Stimulated activated memory B cell treated with anti-CD40 and anti-IgM and Interleukin-4, amounts not matched to agents 10 μg/mL and 1 μg/mL and 100 μg/mL, for 72 hours (primary cell): ENCODE measurements at regions not wholly inside any gene's neighbourhood (a gene's known extent, or its start where the extent isn't known, plus 50 kb on each side); places are given as distances from the start of the nearest gene placed in this dataset.

ENCODE experiments used
- ATAC-seq: fragments of 150-1000 bp; cut with Tn5 transposase; 2 replicates; pipeline ENCODE4 v1.10.0; 2021
- H3K27ac Mint-ChIP-seq: one replicate; pipeline ENCODE4 v1.8.0; 2022; ENCODE audit warnings: mild to moderate bottlenecking, mixed read lengths
- H3K27me3 Mint-ChIP-seq: one replicate; pipeline ENCODE4 v1.8.0; 2022; ENCODE audit warnings: mixed read lengths
- H3K36me3 Mint-ChIP-seq: one replicate; pipeline ENCODE4 v1.8.0; 2022; ENCODE audit warnings: mixed read lengths
- H3K4me1 Mint-ChIP-seq: one replicate; pipeline ENCODE4 v1.8.0; 2022; ENCODE audit warnings: mixed read lengths
- H3K4me3 Mint-ChIP-seq: one replicate; pipeline ENCODE4 v1.8.0; 2022; ENCODE audit warnings: mild to moderate bottlenecking, moderate library complexity, mixed read lengths
- H3K9me3 Mint-ChIP-seq: one replicate; pipeline ENCODE4 v1.8.0; 2022; ENCODE audit warnings: mixed read lengths

DNA sequence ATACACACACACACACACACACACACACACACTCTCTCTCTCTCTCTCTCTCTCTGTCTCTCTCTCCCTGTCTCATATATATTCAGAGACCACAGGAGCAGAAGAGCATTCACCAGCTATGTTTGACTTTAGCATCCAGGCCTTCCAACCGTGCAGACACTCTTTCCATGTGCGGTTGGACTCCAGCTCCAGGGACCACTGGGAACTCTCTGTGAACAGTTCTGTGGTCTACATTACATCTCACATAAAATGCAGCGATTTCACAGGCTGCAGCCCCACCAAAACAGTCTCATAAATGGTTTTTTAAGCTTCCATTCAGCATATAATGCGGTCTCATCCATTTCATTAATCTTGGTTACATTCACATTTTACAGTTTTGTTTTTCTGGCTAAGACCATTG is 508.4 kb upstream of the SULF2 start:
- Mint-ChIP-seq H3K4me1 (no peaks in the 10 kb centered on the region), H3K4me3 (no peak overlapping the region), H3K27ac (no peak overlapping the region), H3K9me3 (no peaks in the 10 kb centered on the region), H3K27me3 (peaks cover 23% of the 10 kb centered on the region), H3K36me3 (no peaks in the 10 kb centered on the region)
- ATAC-seq: no peak

GRCh38 chr20:48292806-48293205 is 507.5 kb upstream of the SULF2 start:
- no peak for ATAC-seq
- H3K4me3 Mint-ChIP-seq: no peak overlapping the region
- H3K4me1 Mint-ChIP-seq: no peaks in the 10 kb centered on the region
- no peaks in the 10 kb centered on the region for H3K9me3 Mint-ChIP-seq
- H3K27me3 Mint-ChIP-seq: peaks cover 32% of the 10 kb centered on the region
- no peak overlapping the region for H3K27ac Mint-ChIP-seq
- no peaks in the 10 kb centered on the region for H3K36me3 Mint-ChIP-seq

DNA sequence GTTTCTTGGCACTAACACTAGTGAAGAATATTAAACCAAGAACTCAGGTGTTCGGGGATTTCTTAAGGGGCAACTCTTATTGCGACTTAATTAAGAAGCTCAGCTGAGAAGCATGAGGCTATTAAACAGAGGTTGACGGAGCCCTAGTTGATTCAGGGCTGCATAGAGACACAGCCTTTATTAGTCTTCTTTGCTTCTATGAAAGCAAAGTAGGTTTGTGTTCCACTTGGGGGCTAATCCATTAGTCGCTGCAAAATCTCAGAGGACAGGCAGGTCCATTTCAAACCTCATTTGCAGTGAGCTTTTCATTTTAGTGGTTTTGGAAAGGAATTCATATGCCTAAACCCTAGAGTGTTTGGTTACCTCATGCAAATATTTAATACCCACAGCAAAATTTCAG is 506.6 kb upstream of the SULF2 start:
- H3K36me3 Mint-ChIP-seq: no peaks in the 10 kb centered on the region
- H3K4me3 Mint-ChIP-seq: no peak overlapping the region
- H3K9me3 Mint-ChIP-seq: no peaks in the 10 kb centered on the region
- peaks cover 36% of the 10 kb centered on the region for H3K27me3 Mint-ChIP-seq
- no peak overlapping the region for H3K27ac Mint-ChIP-seq
- no peaks in the 10 kb centered on the region for H3K4me1 Mint-ChIP-seq
- no peak for ATAC-seq

GRCh38 chr20:48288930-48289507 is 503.7 kb upstream of the SULF2 start:
- Mint-ChIP-seq H3K36me3 (no peaks in the 10 kb centered on the region), H3K4me1 (no peaks in the 10 kb centered on the region), H3K27me3 (peaks cover 44% of the 10 kb centered on the region), H3K27ac (no peak overlapping the region), H3K4me3 (no peak overlapping the region), H3K9me3 (no peaks in the 10 kb centered on the region)
- ATAC-seq: no peak

GRCh38 chr20:48287552-48288170 is 502.4 kb upstream of the SULF2 start:
- Mint-ChIP-seq H3K4me1 (no peaks in the 10 kb centered on the region), H3K9me3 (peaks cover 3% of the 10 kb centered on the region), H3K27ac (no peak overlapping the region), H3K36me3 (no peaks in the 10 kb centered on the region), H3K4me3 (no peak overlapping the region), H3K27me3 (peaks cover 55% of the 10 kb centered on the region)
- no peak for ATAC-seq

GRCh38 chr20:48287021-48287494 is 501.8 kb upstream of the SULF2 start:
- Mint-ChIP-seq H3K27ac (no peak overlapping the region), H3K9me3 (peaks cover 3% of the 10 kb centered on the region)

GRCh38 chr20:48286601-48287000 is 501.3 kb upstream of the SULF2 start:
- Mint-ChIP-seq H3K27me3 (peaks cover 55% of the 10 kb centered on the region), H3K9me3 (peaks cover 3% of the 10 kb centered on the region), H3K4me3 (no peak overlapping the region), H3K36me3 (no peaks in the 10 kb centered on the region), H3K27ac (no peak overlapping the region), H3K4me1 (no peaks in the 10 kb centered on the region)
- no peak for ATAC-seq

More at GRCh38 chr20:48287021-48287494, 501.8 kb upstream of the SULF2 start:
- H3K27me3 Mint-ChIP-seq: peaks cover 55% of the 10 kb centered on the region
- H3K36me3 Mint-ChIP-seq: no peaks in the 10 kb centered on the region
- no peaks in the 10 kb centered on the region for H3K4me1 Mint-ChIP-seq
- H3K4me3 Mint-ChIP-seq: no peak overlapping the region
- ATAC-seq: no peak

GRCh38 chr20:48285656-48286055 is 500.4 kb upstream of the SULF2 start:
- Mint-ChIP-seq H3K27me3 (peaks cover 52% of the 10 kb centered on the region), H3K4me1 (no peaks in the 10 kb centered on the region), H3K4me3 (no peak overlapping the region), H3K36me3 (no peaks in the 10 kb centered on the region), H3K27ac (no peak overlapping the region), H3K9me3 (peaks cover 3% of the 10 kb centered on the region)
- no peak for ATAC-seq

GRCh38 chr20:48284837-48285236 is 499.6 kb upstream of the SULF2 start:
- peaks cover 44% of the 10 kb centered on the region for H3K27me3 Mint-ChIP-seq
- no peak overlapping the region for H3K27ac Mint-ChIP-seq
- ATAC-seq: no peak
- peaks cover 3% of the 10 kb centered on the region for H3K9me3 Mint-ChIP-seq
- H3K4me3 Mint-ChIP-seq: no peak overlapping the region
- no peaks in the 10 kb centered on the region for H3K4me1 Mint-ChIP-seq
- H3K36me3 Mint-ChIP-seq: no peaks in the 10 kb centered on the region

GRCh38 chr20:48284315-48284714 is 499.0 kb upstream of the SULF2 start:
- no peak overlapping the region for H3K4me3 Mint-ChIP-seq
- peaks cover 3% of the 10 kb centered on the region for H3K9me3 Mint-ChIP-seq
- no peaks in the 10 kb centered on the region for H3K4me1 Mint-ChIP-seq
- H3K27ac Mint-ChIP-seq: no peak overlapping the region
- H3K36me3 Mint-ChIP-seq: no peaks in the 10 kb centered on the region
- peaks cover 39% of the 10 kb centered on the region for H3K27me3 Mint-ChIP-seq
- no peak for ATAC-seq

DNA sequence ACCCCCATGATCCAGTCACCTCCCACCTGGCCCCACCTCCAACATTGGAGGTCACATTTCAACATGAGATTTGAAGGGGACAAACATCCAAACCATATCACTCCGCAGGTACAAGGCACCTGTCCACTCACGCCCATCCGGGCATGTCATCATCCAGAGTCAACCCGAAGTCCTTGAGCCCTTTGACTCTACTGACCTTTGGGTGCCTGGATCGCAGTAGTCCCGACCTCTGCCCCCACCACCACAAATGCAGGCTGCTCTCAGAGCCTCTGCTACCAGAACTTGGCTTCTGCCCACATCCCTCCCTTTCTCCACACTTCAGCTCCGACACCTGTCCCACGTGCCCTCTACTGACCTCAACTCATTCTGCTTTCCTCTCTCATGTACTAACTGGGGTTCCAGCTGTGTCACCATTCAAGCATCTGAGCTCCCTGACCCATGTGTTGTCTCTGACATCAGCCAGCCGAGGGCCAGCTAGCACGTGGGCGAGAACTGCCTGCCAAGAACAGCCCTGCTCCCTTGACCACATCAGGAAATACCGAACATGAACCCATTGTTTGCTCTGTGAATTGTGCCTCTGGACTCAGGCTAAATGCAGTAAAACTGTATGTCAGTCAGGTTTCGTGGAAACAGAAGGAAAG is 498.3 kb upstream of the SULF2 start:
- Mint-ChIP-seq H3K27me3 (peaks cover 32% of the 10 kb centered on the region), H3K9me3 (peaks cover 3% of the 10 kb centered on the region), H3K4me1 (no peaks in the 10 kb centered on the region), H3K27ac (no peak overlapping the region), H3K4me3 (no peak overlapping the region), H3K36me3 (no peaks in the 10 kb centered on the region)
- no peak for ATAC-seq

DNA sequence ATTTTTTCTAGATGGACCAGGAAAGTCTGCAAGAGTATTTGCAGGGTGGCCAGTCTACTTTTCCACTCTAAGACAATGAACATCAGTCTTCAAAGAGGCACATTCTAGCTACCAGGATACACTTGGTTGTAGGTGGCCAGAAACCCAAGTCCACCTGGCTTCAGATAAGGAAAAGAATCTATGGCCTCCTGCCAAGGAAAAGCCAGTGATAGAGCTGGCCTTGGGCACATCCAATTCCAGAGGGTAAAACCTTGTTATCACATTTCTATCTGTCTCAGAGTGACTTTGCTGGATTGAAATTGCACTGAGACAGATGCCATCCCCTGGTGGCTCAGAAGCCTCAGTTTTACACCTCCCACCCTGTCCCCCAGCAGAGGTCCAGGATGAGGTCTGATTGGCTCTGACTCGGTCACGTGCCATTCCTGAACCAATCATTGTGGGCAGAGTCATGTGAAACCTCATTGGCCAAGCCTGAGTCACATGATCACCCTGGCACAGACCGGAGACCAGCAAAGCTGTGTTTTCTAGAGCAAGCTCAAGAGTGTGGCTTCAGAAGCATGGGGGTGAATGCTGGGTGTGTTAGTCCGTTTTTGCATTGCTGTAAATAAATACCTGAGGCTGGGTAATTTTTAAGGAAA is 497.4 kb upstream of the SULF2 start:
- peaks cover 31% of the 10 kb centered on the region for H3K27me3 Mint-ChIP-seq
- ATAC-seq: no peak
- no peaks in the 10 kb centered on the region for H3K36me3 Mint-ChIP-seq
- peaks cover 3% of the 10 kb centered on the region for H3K9me3 Mint-ChIP-seq
- H3K4me3 Mint-ChIP-seq: no peak overlapping the region
- H3K27ac Mint-ChIP-seq: no peak overlapping the region
- peaks cover 6% of the 10 kb centered on the region for H3K4me1 Mint-ChIP-seq

DNA sequence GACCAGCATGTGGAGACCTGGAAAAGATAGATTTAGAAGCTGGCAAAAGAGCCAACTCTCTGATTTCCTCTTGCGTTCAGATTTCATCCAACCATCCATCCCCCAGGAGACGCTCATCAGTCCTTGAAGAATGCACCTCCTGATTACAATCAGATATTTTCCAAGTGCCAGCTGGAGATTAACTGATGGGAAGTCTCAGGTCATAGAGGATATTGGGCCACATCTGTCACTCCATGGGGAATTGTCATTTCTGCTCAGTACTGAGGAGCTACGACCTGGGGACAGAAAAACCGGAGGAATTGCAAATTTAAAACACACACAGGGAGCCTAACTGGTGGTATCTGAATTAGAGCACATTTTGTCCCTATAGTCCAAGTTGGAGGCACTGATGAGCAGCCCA is 496.2 kb upstream of the SULF2 start:
- Mint-ChIP-seq H3K27me3 (peaks cover 31% of the 10 kb centered on the region), H3K9me3 (peaks cover 3% of the 10 kb centered on the region), H3K4me1 (peaks cover 6% of the 10 kb centered on the region), H3K36me3 (no peaks in the 10 kb centered on the region), H3K27ac (no peak overlapping the region), H3K4me3 (no peak overlapping the region)
- no peak for ATAC-seq

DNA sequence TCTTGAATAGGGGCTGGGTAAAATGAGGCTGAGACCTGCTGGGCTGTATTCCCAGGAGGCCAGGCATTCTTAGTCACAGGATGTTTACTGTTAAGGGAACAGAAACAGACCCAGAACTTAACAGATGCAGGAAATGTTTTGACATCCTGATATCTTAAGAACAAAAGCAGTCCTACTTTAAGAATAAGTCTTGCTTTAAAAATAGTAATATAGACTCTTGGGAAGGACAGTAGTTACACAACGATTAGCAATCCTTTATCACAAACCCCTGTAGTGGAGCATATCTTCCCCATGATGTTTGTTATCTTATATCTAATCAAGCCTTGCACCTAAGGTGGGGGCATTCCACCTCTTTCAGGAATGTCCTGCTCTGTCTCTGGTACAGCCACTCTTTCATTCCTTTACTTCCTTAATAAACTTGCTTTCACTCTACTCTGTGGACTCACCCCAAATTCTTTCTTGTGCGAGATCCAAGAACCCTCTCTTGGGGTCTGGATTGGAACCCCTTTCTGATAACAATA is 493.7 kb upstream of the SULF2 start:
- Mint-ChIP-seq H3K36me3 (no peaks in the 10 kb centered on the region), H3K27ac (no peak overlapping the region), H3K9me3 (peaks cover 3% of the 10 kb centered on the region), H3K4me3 (no peak overlapping the region), H3K27me3 (peaks cover 28% of the 10 kb centered on the region), H3K4me1 (peaks cover 6% of the 10 kb centered on the region)
- no peak for ATAC-seq

DNA sequence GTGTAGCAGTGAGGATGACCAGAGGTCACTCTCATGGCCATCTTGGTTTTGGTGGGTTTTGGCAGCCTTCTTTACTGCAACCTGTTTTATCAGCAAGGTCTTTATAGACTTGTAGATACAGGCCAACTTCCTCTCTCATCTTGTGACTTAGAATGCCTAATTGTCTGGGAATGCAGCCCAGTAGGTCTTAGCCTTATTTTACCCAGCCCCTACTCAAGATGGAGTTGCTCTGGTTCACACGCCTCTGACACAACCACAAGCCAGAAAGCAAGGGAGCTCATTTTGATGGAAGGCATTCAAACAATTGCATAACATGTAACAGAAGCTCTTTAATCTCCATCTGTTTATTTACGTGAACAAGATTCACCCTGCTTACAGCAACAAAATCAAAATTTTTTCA is 492.0 kb upstream of the SULF2 start:
- Mint-ChIP-seq H3K9me3 (no peaks in the 10 kb centered on the region), H3K27me3 (peaks cover 25% of the 10 kb centered on the region), H3K4me1 (peaks cover 6% of the 10 kb centered on the region), H3K27ac (no peak overlapping the region), H3K36me3 (no peaks in the 10 kb centered on the region), H3K4me3 (no peak overlapping the region)
- ATAC-seq: no peak
